Neural progenitor cell (in vitro differentiated cells): ENCODE measurements at regions not wholly inside any gene's neighbourhood (a gene's known extent, or its start where the extent isn't known, plus 50 kb on each side); places are given as distances from the start of the nearest gene placed in this dataset.

ENCODE experiments used
- EZH2 ChIP-seq: fragments of 200-600 bp; sonication (generic); IDR thresholded peaks from 2 replicates; pipeline ENCODE4 v1.6.1; 2017; ENCODE audit warnings: antibody characterized with exemption, mild to moderate bottlenecking, moderate library complexity
- EZH2phosphoT487 ChIP-seq: fragments of 200-600 bp; sonication (generic); IDR thresholded peaks from 2 replicates; pipeline ENCODE4 v1.6.1; 2017; ENCODE audit warnings: antibody characterized with exemption
- TF ChIP-seq, protein P1 (sequence below): fragments of 200-600 bp; sonication (generic); IDR thresholded peaks from 2 replicates; pipeline ENCODE4 v1.5.1; 2017; ENCODE audit warnings: antibody characterized with exemption, mild to moderate bottlenecking

DNA sequence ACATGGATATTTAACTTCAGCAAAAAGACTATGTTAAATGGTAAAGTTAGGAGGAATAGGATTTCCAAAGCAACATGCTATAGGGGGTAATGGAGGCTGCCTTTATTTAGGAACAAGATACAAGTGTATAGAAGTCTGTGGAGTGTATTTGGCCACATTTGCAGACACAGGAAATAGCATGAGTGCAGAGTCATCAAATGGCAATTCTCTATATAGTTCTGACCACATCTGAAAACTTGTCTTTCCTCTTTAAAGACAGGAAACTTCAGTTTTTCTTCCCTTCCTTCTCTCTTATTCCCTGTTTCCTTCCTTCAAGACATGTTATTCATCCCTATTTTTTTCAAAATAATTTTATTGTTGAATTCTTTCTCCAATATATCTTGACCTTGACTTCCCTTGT, 119.3 kb upstream of the PITX2 start:
- TF ChIP-seq EZH2 (no peak), EZH2phosphoT487 (no peak)
- TF ChIP-seq, protein P1, sequence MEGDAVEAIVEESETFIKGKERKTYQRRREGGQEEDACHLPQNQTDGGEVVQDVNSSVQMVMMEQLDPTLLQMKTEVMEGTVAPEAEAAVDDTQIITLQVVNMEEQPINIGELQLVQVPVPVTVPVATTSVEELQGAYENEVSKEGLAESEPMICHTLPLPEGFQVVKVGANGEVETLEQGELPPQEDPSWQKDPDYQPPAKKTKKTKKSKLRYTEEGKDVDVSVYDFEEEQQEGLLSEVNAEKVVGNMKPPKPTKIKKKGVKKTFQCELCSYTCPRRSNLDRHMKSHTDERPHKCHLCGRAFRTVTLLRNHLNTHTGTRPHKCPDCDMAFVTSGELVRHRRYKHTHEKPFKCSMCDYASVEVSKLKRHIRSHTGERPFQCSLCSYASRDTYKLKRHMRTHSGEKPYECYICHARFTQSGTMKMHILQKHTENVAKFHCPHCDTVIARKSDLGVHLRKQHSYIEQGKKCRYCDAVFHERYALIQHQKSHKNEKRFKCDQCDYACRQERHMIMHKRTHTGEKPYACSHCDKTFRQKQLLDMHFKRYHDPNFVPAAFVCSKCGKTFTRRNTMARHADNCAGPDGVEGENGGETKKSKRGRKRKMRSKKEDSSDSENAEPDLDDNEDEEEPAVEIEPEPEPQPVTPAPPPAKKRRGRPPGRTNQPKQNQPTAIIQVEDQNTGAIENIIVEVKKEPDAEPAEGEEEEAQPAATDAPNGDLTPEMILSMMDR = no peak
